ENCODE measurements at regions not wholly inside any gene's neighbourhood (a gene's known extent, or its start where the extent isn't known, plus 50 kb on each side); places are given as distances from the start of the nearest gene placed in this dataset.

- TF ChIP-seq, protein P1, sequence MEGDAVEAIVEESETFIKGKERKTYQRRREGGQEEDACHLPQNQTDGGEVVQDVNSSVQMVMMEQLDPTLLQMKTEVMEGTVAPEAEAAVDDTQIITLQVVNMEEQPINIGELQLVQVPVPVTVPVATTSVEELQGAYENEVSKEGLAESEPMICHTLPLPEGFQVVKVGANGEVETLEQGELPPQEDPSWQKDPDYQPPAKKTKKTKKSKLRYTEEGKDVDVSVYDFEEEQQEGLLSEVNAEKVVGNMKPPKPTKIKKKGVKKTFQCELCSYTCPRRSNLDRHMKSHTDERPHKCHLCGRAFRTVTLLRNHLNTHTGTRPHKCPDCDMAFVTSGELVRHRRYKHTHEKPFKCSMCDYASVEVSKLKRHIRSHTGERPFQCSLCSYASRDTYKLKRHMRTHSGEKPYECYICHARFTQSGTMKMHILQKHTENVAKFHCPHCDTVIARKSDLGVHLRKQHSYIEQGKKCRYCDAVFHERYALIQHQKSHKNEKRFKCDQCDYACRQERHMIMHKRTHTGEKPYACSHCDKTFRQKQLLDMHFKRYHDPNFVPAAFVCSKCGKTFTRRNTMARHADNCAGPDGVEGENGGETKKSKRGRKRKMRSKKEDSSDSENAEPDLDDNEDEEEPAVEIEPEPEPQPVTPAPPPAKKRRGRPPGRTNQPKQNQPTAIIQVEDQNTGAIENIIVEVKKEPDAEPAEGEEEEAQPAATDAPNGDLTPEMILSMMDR (conservative IDR thresholded peaks at IDR 0.05; ENCODE audit: low read depth, low read length): no peak
- TF ChIP-seq EZH2 (IDR thresholded peaks at IDR 0.05; ENCODE audit: low read length, unreplicated experiment) (no peak), EZH2phosphoT487 (IDR thresholded peaks at IDR 0.05; ENCODE audit: borderline replicate concordance, low read length) (no peak)
Observed at GRCh38 chr6:67884442-67884841, 750.6 kb upstream of the ADGRB3 start.
